Transverse colon (tissue), 4 donors: ENCODE measurements at regions not wholly inside any gene's neighbourhood (a gene's known extent, or its start where the extent isn't known, plus 50 kb on each side); places are given as distances from the start of the nearest gene placed in this dataset.
"Not testable (repeated sequence)": the region's sequence is repeated elsewhere in the genome, so short reads cannot be mapped to it uniquely, and the experiment has no call there.

Experiments used
- CTCF ChIP-seq, 5 experiments: fragments of 200-600 bp in 3 of 5; fragments of 450-650 bp in 2 of 5; sonication (generic) in 3 of 5; IDR thresholded peaks; 1 replicate in 2 of 5; 2 replicates in 3 of 5; pipeline ENCODE4 v1.5.1; 2016 to 2017; ENCODE audit warnings: antibody characterized with exemption in 5 of 5, inconsistent platforms in 3 of 5, mild to moderate bottlenecking in 2 of 5, moderate library complexity in 1 of 5
- EP300 ChIP-seq: sonication (generic); formaldehyde crosslinking; IDR thresholded peaks from one replicate; pipeline ENCODE4 v1.6.1; 2017; ENCODE audit warnings: antibody characterized with exemption, low read depth
- POLR2AphosphoS5 ChIP-seq, 3 donors: sonication (generic); formaldehyde crosslinking; IDR thresholded peaks; one replicate each; pipeline ENCODE4 v1.6.1; 2016; ENCODE audit warnings: antibody characterized with exemption in 3 of 3

GRCh38 chr17:62137734-62138624 is 72.9 kb upstream of the MED13 start:
- not testable (repeated sequence) for TF ChIP-seq POLR2AphosphoS5 (IDR thresholded peaks at IDR 0.05); CTCF (IDR thresholded peaks at IDR 0.05); EP300
